ENCODE measurements at regions not wholly inside any gene's neighbourhood (a gene's known extent, or its start where the extent isn't known, plus 50 kb on each side); places are given as distances from the start of the nearest gene placed in this dataset.

GRCh38 chr7:22577470-22578001 lies 77.5 kb upstream of the STEAP1B start:
- H3K4me3 ChIP-seq (ENCODE audit: low read depth, low read length), result no peak overlapping the region
- DNase-seq (ENCODE audit: low read depth), result peak; percentile 98

GRCh38 chr7:22576612-22577469 lies 76.9 kb upstream of the STEAP1B start:
- DNase-seq (ENCODE audit: low read depth), result no peak
- no peak overlapping the region for H3K4me3 ChIP-seq (ENCODE audit: low read depth, low read length)
- no peak for TF ChIP-seq CTCF (conservative IDR thresholded peaks at IDR 0.05; ENCODE audit: low read depth, low read length)

More at GRCh38 chr7:22577470-22578001, 77.5 kb upstream of the STEAP1B start:
- TF ChIP-seq CTCF (conservative IDR thresholded peaks at IDR 0.05; ENCODE audit: low read depth, low read length), result no peak

- no peak for TF ChIP-seq CTCF (conservative IDR thresholded peaks at IDR 0.05; ENCODE audit: low read depth, low read length)
- H3K4me3 ChIP-seq (ENCODE audit: low read depth, low read length), result no peak overlapping the region
- DNase-seq (ENCODE audit: low read depth), result no peak
Measured at GRCh38 chr7:22574754-22575520, 74.9 kb upstream of the STEAP1B start.

- no peak overlapping the region for H3K4me3 ChIP-seq (ENCODE audit: low read depth, low read length)
- no peak for TF ChIP-seq CTCF (conservative IDR thresholded peaks at IDR 0.05; ENCODE audit: low read depth, low read length)
- DNase-seq (ENCODE audit: low read depth), result peak; percentile 56
Measured at GRCh38 chr7:22572937-22573336, 72.9 kb upstream of the STEAP1B start.

- H3K4me3 ChIP-seq (ENCODE audit: low read depth, low read length), result no peak overlapping the region
- DNase-seq (ENCODE audit: low read depth), result no peak
- no peak for TF ChIP-seq CTCF (conservative IDR thresholded peaks at IDR 0.05; ENCODE audit: low read depth, low read length)
Measured at GRCh38 chr7:22572292-22572691, 72.3 kb upstream of the STEAP1B start.

GRCh38 chr7:22571766-22572165 lies 71.8 kb upstream of the STEAP1B start:
- DNase-seq (ENCODE audit: low read depth), result no peak
- no peak for TF ChIP-seq CTCF (conservative IDR thresholded peaks at IDR 0.05; ENCODE audit: low read depth, low read length)
- H3K4me3 ChIP-seq (ENCODE audit: low read depth, low read length), result no peak overlapping the region
